ENCODE measurements at regions not wholly inside any gene's neighbourhood (a gene's known extent, or its start where the extent isn't known, plus 50 kb on each side); places are given as distances from the start of the nearest gene placed in this dataset.

GRCh38 chr6:90656325-90656724 lies 69.5 kb upstream of the MAP3K7 start:
- no peak for TF ChIP-seq CTCF (IDR thresholded peaks at IDR 0.05; ENCODE audit: low read depth, low read length, missing control alignments)
- in situ Hi-C loops (cut with HindIII; ENCODE audit: low pct_ligation_motif_present, low sequenced_read_pairs): no loop called here
- H3K4me3 ChIP-seq (ENCODE audit: low read depth, low read length): no peak overlapping the region
- H3K27me3 ChIP-seq (replicated peaks): no peaks in the 10 kb centered on the region
- H3K36me3 ChIP-seq (replicated peaks): no peaks in the 10 kb centered on the region
- no peak overlapping the region for H3K27ac ChIP-seq
- no peak for DNase-seq

GRCh38 chr6:90654806-90655205 lies 67.9 kb upstream of the MAP3K7 start:
- DNase-seq: no peak
- Histone ChIP-seq H3K36me3 (replicated peaks) (no peaks in the 10 kb centered on the region), H3K4me3 (ENCODE audit: low read depth, low read length) (no peak overlapping the region), H3K27ac (no peak overlapping the region), H3K27me3 (replicated peaks) (no peaks in the 10 kb centered on the region)
- no peak for TF ChIP-seq CTCF (IDR thresholded peaks at IDR 0.05; ENCODE audit: low read depth, low read length, missing control alignments)
- in situ Hi-C loops (cut with HindIII; ENCODE audit: low pct_ligation_motif_present, low sequenced_read_pairs): no loop called here

GRCh38 chr6:90654166-90654565 lies 67.3 kb upstream of the MAP3K7 start:
- no peak for TF ChIP-seq CTCF (IDR thresholded peaks at IDR 0.05; ENCODE audit: low read depth, low read length, missing control alignments)
- Histone ChIP-seq H3K27ac (no peak overlapping the region), H3K36me3 (replicated peaks) (no peaks in the 10 kb centered on the region), H3K4me3 (ENCODE audit: low read depth, low read length) (no peak overlapping the region), H3K27me3 (replicated peaks) (no peaks in the 10 kb centered on the region)
- in situ Hi-C loops (cut with HindIII; ENCODE audit: low pct_ligation_motif_present, low sequenced_read_pairs): no loop called here
- no peak for DNase-seq

- no peaks in the 10 kb centered on the region for H3K36me3 ChIP-seq (replicated peaks)
- H3K27ac ChIP-seq: no peak overlapping the region
- no peak for DNase-seq
- H3K27me3 ChIP-seq (replicated peaks): no peaks in the 10 kb centered on the region
- in situ Hi-C loops (cut with HindIII; ENCODE audit: low pct_ligation_motif_present, low sequenced_read_pairs): no loop called here
- TF ChIP-seq CTCF (IDR thresholded peaks at IDR 0.05; ENCODE audit: low read depth, low read length, missing control alignments): no peak
- H3K4me3 ChIP-seq (ENCODE audit: low read depth, low read length): no peak overlapping the region
These were observed 66.9 kb upstream of the MAP3K7 start for GRCh38 chr6:90653750-90654149.

- no peaks in the 10 kb centered on the region for H3K27me3 ChIP-seq (replicated peaks)
- no peak overlapping the region for H3K27ac ChIP-seq
- in situ Hi-C loops (cut with HindIII; ENCODE audit: low pct_ligation_motif_present, low sequenced_read_pairs): no loop called here
- DNase-seq: no peak
- TF ChIP-seq CTCF (IDR thresholded peaks at IDR 0.05; ENCODE audit: low read depth, low read length, missing control alignments): no peak
- H3K36me3 ChIP-seq (replicated peaks): no peaks in the 10 kb centered on the region
- no peak overlapping the region for H3K4me3 ChIP-seq (ENCODE audit: low read depth, low read length)
These were observed 63.4 kb upstream of the MAP3K7 start for GRCh38 chr6:90650041-90650940.

- no peak for DNase-seq
- no peaks in the 10 kb centered on the region for H3K27me3 ChIP-seq (replicated peaks)
- H3K36me3 ChIP-seq (replicated peaks): no peaks in the 10 kb centered on the region
- H3K27ac ChIP-seq: no peak overlapping the region
- TF ChIP-seq CTCF (IDR thresholded peaks at IDR 0.05; ENCODE audit: low read depth, low read length, missing control alignments): no peak
- in situ Hi-C loops (cut with HindIII; ENCODE audit: low pct_ligation_motif_present, low sequenced_read_pairs): no loop called here
- H3K4me3 ChIP-seq (ENCODE audit: low read depth, low read length): no peak overlapping the region
These were observed 62.0 kb upstream of the MAP3K7 start for GRCh38 chr6:90648873-90649272.

Data from brain microvascular endothelial cell (primary cell).